ENCODE measurements at regions not wholly inside any gene's neighbourhood (a gene's known extent, or its start where the extent isn't known, plus 50 kb on each side); places are given as distances from the start of the nearest gene placed in this dataset.
"Not testable (repeated sequence)": the region's sequence is repeated elsewhere in the genome, so short reads cannot be mapped to it uniquely, and the experiment has no call there.

DNA sequence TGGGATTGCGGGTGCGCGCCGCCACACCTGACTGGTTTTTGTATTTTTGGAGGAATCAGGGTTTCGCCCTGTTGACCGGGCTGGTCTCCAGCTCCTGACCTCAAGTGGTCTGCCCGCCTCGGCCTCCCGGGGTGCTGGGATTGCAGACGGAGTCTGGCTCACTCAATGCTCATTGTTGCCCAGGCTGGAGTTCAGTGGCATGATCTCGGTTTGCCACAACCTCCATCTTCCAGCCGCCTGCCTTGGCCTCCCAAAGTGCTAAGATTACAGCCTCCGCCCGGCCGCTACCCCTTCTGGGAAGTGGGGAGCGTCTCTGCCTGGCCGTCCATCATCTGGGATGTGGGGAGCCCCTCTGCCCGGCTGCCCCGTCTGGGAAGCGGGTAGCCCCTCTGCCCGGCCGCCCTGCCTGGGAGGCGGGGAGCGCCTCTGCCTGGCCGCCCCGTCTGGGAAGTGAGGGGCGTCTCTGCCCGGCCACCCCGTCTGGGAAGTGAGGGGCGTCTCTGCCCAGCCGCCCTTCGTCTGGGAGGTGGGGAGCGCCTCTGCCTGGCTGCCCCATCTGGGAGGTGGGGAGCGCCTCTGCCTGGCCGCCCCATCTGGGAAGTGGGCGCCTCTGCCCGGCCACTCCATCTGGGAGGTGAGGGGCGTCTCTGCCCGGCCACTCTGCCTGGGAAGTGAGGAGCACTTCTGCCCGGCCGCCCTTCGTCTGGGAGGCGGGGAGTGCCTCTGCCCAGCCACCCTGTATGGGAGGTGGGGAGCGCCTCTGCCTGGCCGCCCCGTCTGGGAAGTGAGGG is 381.8 kb upstream of the MIS18BP1 start:
- not testable (repeated sequence) for TF ChIP-seq CTCF, POLR2A (IDR thresholded peaks at IDR 0.05)

Measured in ovary (tissue), 3 donors.